ENCODE measurements at regions not wholly inside any gene's neighbourhood (a gene's known extent, or its start where the extent isn't known, plus 50 kb on each side); places are given as distances from the start of the nearest gene placed in this dataset.

GRCh38 chr21:30943920-30944319 lies 62.5 kb upstream of the KRTAP11-1 start:
- intact Hi-C loops (cut with DNase I), result no loop called here
- no peak for TF ChIP-seq CTCF (IDR thresholded peaks at IDR 0.05)
- H3K4me3 ChIP-seq, result no peak overlapping the region
- DNase-seq, result no peak
- no peak overlapping the region for H3K27ac ChIP-seq
- no peaks in the 10 kb centered on the region for H3K27me3 ChIP-seq
- no peaks in the 10 kb centered on the region for H3K9me3 ChIP-seq
- no peaks in the 10 kb centered on the region for H3K4me1 ChIP-seq
- H3K36me3 ChIP-seq, result no peaks in the 10 kb centered on the region
- no peak overlapping the region for H3K9ac ChIP-seq (ENCODE audit: low read depth in 2 of 2, low read length in 2 of 2)

- Histone ChIP-seq H3K27me3 (no peaks in the 10 kb centered on the region), H3K27ac (no peak overlapping the region), H3K4me1 (no peaks in the 10 kb centered on the region), H3K9me3 (no peaks in the 10 kb centered on the region), H3K36me3 (no peaks in the 10 kb centered on the region), H3K9ac (ENCODE audit: low read depth in 2 of 2, low read length in 2 of 2) (no peak overlapping the region), H3K4me3 (no peak overlapping the region)
- DNase-seq, result no peak
- TF ChIP-seq CTCF (IDR thresholded peaks at IDR 0.05), result no peak
- intact Hi-C loops (cut with DNase I), result no loop called here
These were observed 61.9 kb upstream of the KRTAP11-1 start for GRCh38 chr21:30943243-30943642.

GRCh38 chr21:30942192-30942591 lies 60.8 kb upstream of the KRTAP11-1 start:
- H3K27ac ChIP-seq, result no peak overlapping the region
- no peaks in the 10 kb centered on the region for H3K36me3 ChIP-seq
- H3K4me3 ChIP-seq, result no peak overlapping the region
- H3K27me3 ChIP-seq, result no peaks in the 10 kb centered on the region
- no peak for DNase-seq
- no peak for TF ChIP-seq CTCF (IDR thresholded peaks at IDR 0.05)
- no peak overlapping the region for H3K9ac ChIP-seq (ENCODE audit: low read depth in 2 of 2, low read length in 2 of 2)
- H3K4me1 ChIP-seq, result no peaks in the 10 kb centered on the region
- no peaks in the 10 kb centered on the region for H3K9me3 ChIP-seq
- intact Hi-C loops (cut with DNase I), result no loop called here

GRCh38 chr21:30936207-30936606 lies 54.8 kb upstream of the KRTAP11-1 start:
- H3K9ac ChIP-seq (ENCODE audit: low read depth in 2 of 2, low read length in 2 of 2), result no peak overlapping the region
- H3K27ac ChIP-seq, result no peak overlapping the region
- no peaks in the 10 kb centered on the region for H3K36me3 ChIP-seq
- TF ChIP-seq CTCF (IDR thresholded peaks at IDR 0.05), result no peak
- intact Hi-C loops (cut with DNase I), result no loop called here
- DNase-seq, result no peak
- H3K27me3 ChIP-seq, result no peaks in the 10 kb centered on the region
- no peak overlapping the region for H3K4me3 ChIP-seq
- no peaks in the 10 kb centered on the region for H3K4me1 ChIP-seq
- no peaks in the 10 kb centered on the region for H3K9me3 ChIP-seq

GRCh38 chr21:30935889-30936168 lies 54.4 kb upstream of the KRTAP11-1 start:
- intact Hi-C loops (cut with DNase I), result no loop called here

More at GRCh38 chr21:30935889-30936168, 54.4 kb upstream of the KRTAP11-1 start:
- no peaks in the 10 kb centered on the region for H3K36me3 ChIP-seq
- H3K4me3 ChIP-seq, result no peak overlapping the region
- no peak overlapping the region for H3K9ac ChIP-seq (ENCODE audit: low read depth in 2 of 2, low read length in 2 of 2)
- no peaks in the 10 kb centered on the region for H3K4me1 ChIP-seq
- H3K27me3 ChIP-seq, result no peaks in the 10 kb centered on the region
- H3K9me3 ChIP-seq, result no peaks in the 10 kb centered on the region
- no peak for TF ChIP-seq CTCF (IDR thresholded peaks at IDR 0.05)
- no peak for DNase-seq
- no peak overlapping the region for H3K27ac ChIP-seq
